ENCODE measurements at regions not wholly inside any gene's neighbourhood (a gene's known extent, or its start where the extent isn't known, plus 50 kb on each side); places are given as distances from the start of the nearest gene placed in this dataset.

DNA sequence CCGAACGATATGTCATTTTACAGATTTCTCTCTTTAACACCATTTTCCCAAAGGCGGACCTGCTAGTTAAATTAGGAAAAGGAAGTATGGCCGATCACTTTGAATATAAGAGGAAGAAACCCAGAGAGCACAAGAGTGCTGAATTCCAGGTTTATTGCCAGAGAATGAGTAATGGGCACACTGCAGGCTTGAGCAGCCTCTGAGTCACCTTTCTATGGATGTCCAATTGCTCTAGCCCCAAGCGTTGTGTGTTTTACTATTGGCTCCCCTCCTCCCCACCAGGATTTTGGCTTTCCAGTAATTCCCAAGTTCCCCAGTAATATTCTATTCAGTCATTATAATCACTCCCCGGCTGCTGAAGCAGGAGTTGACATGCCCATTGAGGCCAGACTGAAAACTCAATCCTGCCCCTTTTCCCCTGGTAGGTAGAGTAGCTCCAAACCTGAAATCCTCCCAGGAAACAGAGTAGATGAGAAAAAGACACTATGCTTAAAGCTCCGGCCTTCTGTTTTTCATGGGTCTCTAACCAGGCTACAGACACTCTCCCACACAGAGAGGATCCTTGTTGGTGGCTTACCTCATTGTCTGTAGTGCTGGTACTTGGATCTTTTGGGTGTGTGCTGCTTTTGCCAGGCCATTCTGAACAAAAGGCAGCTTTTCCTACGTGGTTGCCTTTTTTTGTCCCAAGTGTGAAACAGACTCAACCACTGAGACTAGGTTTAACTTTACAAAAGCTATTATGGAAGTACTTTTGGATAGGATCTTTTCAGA is 704.3 kb upstream of the FLRT2 start:
- no peak overlapping the region for H3K27ac ChIP-seq (ENCODE audit: low read depth in 1 of 2, low read length in 2 of 2)
- H3K27me3 ChIP-seq (ENCODE audit: control insufficient read depth in 1 of 2, insufficient read depth in 2 of 2, low read length in 2 of 2) = no peaks in the 10 kb centered on the region
- H3K9me3 ChIP-seq (ENCODE audit: control insufficient read depth in 1 of 2, insufficient read depth in 1 of 2, low read length in 2 of 2) = peaks cover 0 to 11% of the 10 kb centered on the region in 2 experiments
- Mint-ChIP-seq H3K9me3 (peaks cover 11% of the 10 kb centered on the region), H3K4me1 (ENCODE audit: low read depth) (no peaks in the 10 kb centered on the region), H3K4me3 (no peak overlapping the region), H3K27ac (no peak overlapping the region), H3K27me3 (no peaks in the 10 kb centered on the region), H3K36me3 (ENCODE audit: low read depth) (no peaks in the 10 kb centered on the region)
- TF ChIP-seq, protein P1, sequence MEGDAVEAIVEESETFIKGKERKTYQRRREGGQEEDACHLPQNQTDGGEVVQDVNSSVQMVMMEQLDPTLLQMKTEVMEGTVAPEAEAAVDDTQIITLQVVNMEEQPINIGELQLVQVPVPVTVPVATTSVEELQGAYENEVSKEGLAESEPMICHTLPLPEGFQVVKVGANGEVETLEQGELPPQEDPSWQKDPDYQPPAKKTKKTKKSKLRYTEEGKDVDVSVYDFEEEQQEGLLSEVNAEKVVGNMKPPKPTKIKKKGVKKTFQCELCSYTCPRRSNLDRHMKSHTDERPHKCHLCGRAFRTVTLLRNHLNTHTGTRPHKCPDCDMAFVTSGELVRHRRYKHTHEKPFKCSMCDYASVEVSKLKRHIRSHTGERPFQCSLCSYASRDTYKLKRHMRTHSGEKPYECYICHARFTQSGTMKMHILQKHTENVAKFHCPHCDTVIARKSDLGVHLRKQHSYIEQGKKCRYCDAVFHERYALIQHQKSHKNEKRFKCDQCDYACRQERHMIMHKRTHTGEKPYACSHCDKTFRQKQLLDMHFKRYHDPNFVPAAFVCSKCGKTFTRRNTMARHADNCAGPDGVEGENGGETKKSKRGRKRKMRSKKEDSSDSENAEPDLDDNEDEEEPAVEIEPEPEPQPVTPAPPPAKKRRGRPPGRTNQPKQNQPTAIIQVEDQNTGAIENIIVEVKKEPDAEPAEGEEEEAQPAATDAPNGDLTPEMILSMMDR (IDR thresholded peaks at IDR 0.05) = no peak
- ATAC-seq (ENCODE audit: poor library complexity) = no peak
- CTCF ChIA-PET = no interaction called here
- DNase-seq = no peak
- no peaks in the 10 kb centered on the region for H3K36me3 ChIP-seq (ENCODE audit: insufficient read depth, low read length)
- no peak overlapping the region for H3K4me3 ChIP-seq (ENCODE audit: low read length)
- no peaks in the 10 kb centered on the region for H3K4me1 ChIP-seq (ENCODE audit: insufficient read depth, low read length)
- intact Hi-C loops (cut with DNase I, micrococcal nuclease) = no loop called here
- POLR2A ChIA-PET = no interaction called here

DNA sequence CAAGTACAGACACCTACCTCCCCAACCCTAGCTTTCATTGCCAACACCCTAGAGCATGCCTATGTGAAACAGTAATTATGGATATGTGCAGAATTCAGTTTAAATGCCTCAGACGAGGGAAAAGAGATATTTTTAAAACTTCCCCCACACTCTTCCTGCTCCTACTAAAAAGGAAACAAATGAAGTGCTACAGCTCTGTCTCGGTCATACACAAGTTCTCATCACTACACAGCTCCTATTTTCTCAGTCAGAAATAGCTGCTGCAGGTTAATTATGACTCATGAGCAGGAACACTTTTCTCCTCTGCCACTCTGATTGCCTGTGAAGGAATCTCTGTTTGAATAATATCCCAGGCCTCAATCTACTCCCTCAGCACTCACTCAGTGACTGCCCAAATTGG is 703.6 kb upstream of the FLRT2 start:
- intact Hi-C loops (cut with DNase I, micrococcal nuclease) = no loop called here
- Mint-ChIP-seq H3K27me3 (no peaks in the 10 kb centered on the region), H3K9me3 (peaks cover 12% of the 10 kb centered on the region), H3K27ac (no peak overlapping the region), H3K4me3 (no peak overlapping the region), H3K36me3 (ENCODE audit: low read depth) (no peaks in the 10 kb centered on the region), H3K4me1 (ENCODE audit: low read depth) (no peaks in the 10 kb centered on the region)
- H3K27me3 ChIP-seq (ENCODE audit: control insufficient read depth in 1 of 2, insufficient read depth in 2 of 2, low read length in 2 of 2) = no peaks in the 10 kb centered on the region
- ChIA-PET CTCF (no interaction called here), POLR2A (no interaction called here)
- no peak overlapping the region for H3K27ac ChIP-seq (ENCODE audit: low read depth in 1 of 2, low read length in 2 of 2)
- no peaks in the 10 kb centered on the region for H3K4me1 ChIP-seq (ENCODE audit: insufficient read depth, low read length)
- no peaks in the 10 kb centered on the region for H3K36me3 ChIP-seq (ENCODE audit: insufficient read depth, low read length)
- DNase-seq = no peak
- TF ChIP-seq, protein P1 (IDR thresholded peaks at IDR 0.05) = no peak
- no peak overlapping the region for H3K4me3 ChIP-seq (ENCODE audit: low read length)
- H3K9me3 ChIP-seq (ENCODE audit: control insufficient read depth in 1 of 2, insufficient read depth in 1 of 2, low read length in 2 of 2) = peaks cover 0 to 11% of the 10 kb centered on the region in 2 experiments
- no peak for ATAC-seq (ENCODE audit: poor library complexity)

DNA sequence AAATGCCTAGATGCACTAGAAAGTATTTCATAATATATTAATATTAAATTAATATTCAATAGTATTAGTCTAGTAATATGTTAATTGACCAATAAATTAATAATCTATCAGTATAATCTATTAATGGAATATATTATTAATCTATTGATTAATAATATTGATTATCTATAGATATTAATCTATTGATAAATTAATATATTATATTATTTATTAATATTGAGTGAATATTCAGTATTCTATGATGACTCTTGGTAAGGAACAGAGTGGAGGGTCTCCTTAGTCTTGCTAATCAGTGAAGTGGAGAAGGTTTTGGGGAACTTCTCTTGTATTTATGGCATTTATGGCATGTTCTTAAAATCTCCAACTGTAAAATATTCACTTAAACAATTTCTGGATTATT is 679.3 kb upstream of the FLRT2 start:
- TF ChIP-seq, protein P1 (IDR thresholded peaks at IDR 0.05) = no peak
- Mint-ChIP-seq H3K27me3 (no peaks in the 10 kb centered on the region), H3K4me3 (no peak overlapping the region), H3K36me3 (ENCODE audit: low read depth) (no peaks in the 10 kb centered on the region), H3K4me1 (ENCODE audit: low read depth) (no peaks in the 10 kb centered on the region), H3K27ac (no peak overlapping the region), H3K9me3 (peaks cover 14% of the 10 kb centered on the region)
- Histone ChIP-seq H3K9me3 (ENCODE audit: control insufficient read depth in 1 of 2, insufficient read depth in 1 of 2, low read length in 2 of 2) (peaks cover 0 to 4% of the 10 kb centered on the region in 2 experiments), H3K27me3 (ENCODE audit: control insufficient read depth in 1 of 2, insufficient read depth in 2 of 2, low read length in 2 of 2) (no peaks in the 10 kb centered on the region), H3K4me3 (ENCODE audit: low read length) (no peak overlapping the region), H3K4me1 (ENCODE audit: insufficient read depth, low read length) (no peaks in the 10 kb centered on the region), H3K27ac (ENCODE audit: low read depth in 1 of 2, low read length in 2 of 2) (no peak overlapping the region), H3K36me3 (ENCODE audit: insufficient read depth, low read length) (no peaks in the 10 kb centered on the region)
- CTCF ChIA-PET = no interaction called here
- no peak for ATAC-seq (ENCODE audit: poor library complexity)
- no peak for DNase-seq
- intact Hi-C loops (cut with DNase I, micrococcal nuclease) = no loop called here
- POLR2A ChIA-PET = no interaction called here

Measured in CD4-positive, alpha-beta T cell (primary cell).